Loucy (cell line): ENCODE measurements at regions not wholly inside any gene's neighbourhood (a gene's known extent, or its start where the extent isn't known, plus 50 kb on each side); places are given as distances from the start of the nearest gene placed in this dataset.

Source experiments
- H2AFZ ChIP-seq: fragments of 200-600 bp; sonication (generic); 2 replicates; pipeline ENCODE4 v1.6.0; 2016; ENCODE audit warnings: antibody characterized with exemption, mild to moderate bottlenecking, low read length, moderate library complexity
- H3F3A ChIP-seq: fragments of 200-600 bp; 2 replicates; pipeline ENCODE4 v1.6.0; 2016; ENCODE audit warnings: antibody characterized with exemption, low read depth, mild to moderate bottlenecking
- H3K27me3 ChIP-seq: fragments of 200-600 bp; sonication (generic); 2 replicates; pipeline ENCODE4 v1.6.1; 2014; ENCODE audit warnings: low read length, mild to moderate bottlenecking; ENCODE audit not compliant: insufficient read depth, poor library complexity, severe bottlenecking
- H3K36me3 ChIP-seq: fragments of 200-600 bp; sonication (generic); 2 replicates; pipeline ENCODE4 v1.6.1; 2016; ENCODE audit warnings: low read length; ENCODE audit not compliant: insufficient read depth
- H3K4me1 ChIP-seq: fragments of 200-600 bp; sonication (generic); 2 replicates; pipeline ENCODE4 v1.5.1; 2014; ENCODE audit warnings: low read length, mild to moderate bottlenecking; ENCODE audit not compliant: insufficient read depth, poor library complexity, severe bottlenecking
- H3K4me2 ChIP-seq: fragments of 200-600 bp; sonication (generic); 2 replicates; pipeline ENCODE4 v1.6.0; 2014; ENCODE audit warnings: antibody characterized with exemption, low read length, low read depth, mild to moderate bottlenecking; ENCODE audit not compliant: poor library complexity, severe bottlenecking
- H3K4me3 ChIP-seq: fragments of 200-600 bp; sonication (generic); 2 replicates; pipeline ENCODE4 v1.5.1; 2014; ENCODE audit warnings: low read length, mild to moderate bottlenecking, mixed read lengths; ENCODE audit not compliant: poor library complexity, severe bottlenecking
- H3K79me2 ChIP-seq: fragments of 200-600 bp; sonication (generic); 2 replicates; pipeline ENCODE4 v1.6.1; 2014; ENCODE audit warnings: low read length; ENCODE audit not compliant: insufficient read depth
- H3K9ac ChIP-seq: fragments of 200-600 bp; sonication (generic); 2 replicates; pipeline ENCODE4 v1.6.0; 2014; ENCODE audit warnings: mild to moderate bottlenecking, low read depth, low read length, moderate library complexity; ENCODE audit not compliant: poor library complexity, severe bottlenecking
- H3K9me2 ChIP-seq: fragments of 200-600 bp; sonication (generic); replicated peaks from 2 replicates; pipeline ENCODE4 v1.6.1; 2016; ENCODE audit warnings: low read depth, low read length, mixed read lengths
- H3K9me3 ChIP-seq: fragments of 200-600 bp; sonication (generic); 2 replicates; pipeline ENCODE4 v1.6.1; 2014; ENCODE audit warnings: mild to moderate bottlenecking, antibody characterized with exemption, low read length, low read depth; ENCODE audit not compliant: insufficient read depth
- H4K20me1 ChIP-seq: fragments of 200-600 bp; sonication (generic); 2 replicates; pipeline ENCODE4 v1.6.0; 2014; ENCODE audit warnings: antibody characterized with exemption, low read length, mild to moderate bottlenecking; ENCODE audit not compliant: insufficient read depth, poor library complexity, severe bottlenecking
- EZH2phosphoT487 ChIP-seq: fragments of 200-600 bp; IDR thresholded peaks from 2 replicates; pipeline ENCODE4 v1.6.1; 2018; ENCODE audit warnings: antibody characterized with exemption, mild to moderate bottlenecking, moderate library complexity, borderline replicate concordance
- TF ChIP-seq, protein P1 (sequence below): fragments of 200-600 bp; sonication (generic); conservative IDR thresholded peaks from 2 replicates; pipeline ENCODE4 v1.5.1; 2014; ENCODE audit warnings: mild to moderate bottlenecking, antibody characterized with exemption, low read length

- Histone ChIP-seq H2AFZ (no peak overlapping the region), H3K9ac (no peak overlapping the region), H3K4me3 (no peak overlapping the region), H3K36me3 (no peaks in the 10 kb centered on the region), H3K4me1 (no peaks in the 10 kb centered on the region), H3K4me2 (no peak overlapping the region), H3F3A (no peaks in the 10 kb centered on the region), H4K20me1 (no peaks in the 10 kb centered on the region), H3K27me3 (no peaks in the 10 kb centered on the region), H3K9me3 (no peaks in the 10 kb centered on the region), H3K9me2 (no peaks in the 10 kb centered on the region), H3K79me2 (no peaks in the 10 kb centered on the region)
- TF ChIP-seq EZH2phosphoT487, result no peak
- TF ChIP-seq, protein P1, sequence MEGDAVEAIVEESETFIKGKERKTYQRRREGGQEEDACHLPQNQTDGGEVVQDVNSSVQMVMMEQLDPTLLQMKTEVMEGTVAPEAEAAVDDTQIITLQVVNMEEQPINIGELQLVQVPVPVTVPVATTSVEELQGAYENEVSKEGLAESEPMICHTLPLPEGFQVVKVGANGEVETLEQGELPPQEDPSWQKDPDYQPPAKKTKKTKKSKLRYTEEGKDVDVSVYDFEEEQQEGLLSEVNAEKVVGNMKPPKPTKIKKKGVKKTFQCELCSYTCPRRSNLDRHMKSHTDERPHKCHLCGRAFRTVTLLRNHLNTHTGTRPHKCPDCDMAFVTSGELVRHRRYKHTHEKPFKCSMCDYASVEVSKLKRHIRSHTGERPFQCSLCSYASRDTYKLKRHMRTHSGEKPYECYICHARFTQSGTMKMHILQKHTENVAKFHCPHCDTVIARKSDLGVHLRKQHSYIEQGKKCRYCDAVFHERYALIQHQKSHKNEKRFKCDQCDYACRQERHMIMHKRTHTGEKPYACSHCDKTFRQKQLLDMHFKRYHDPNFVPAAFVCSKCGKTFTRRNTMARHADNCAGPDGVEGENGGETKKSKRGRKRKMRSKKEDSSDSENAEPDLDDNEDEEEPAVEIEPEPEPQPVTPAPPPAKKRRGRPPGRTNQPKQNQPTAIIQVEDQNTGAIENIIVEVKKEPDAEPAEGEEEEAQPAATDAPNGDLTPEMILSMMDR, result no peak
Observed at GRCh38 chr15:46278062-46278461, 643.2 kb downstream of the SQOR start.

DNA sequence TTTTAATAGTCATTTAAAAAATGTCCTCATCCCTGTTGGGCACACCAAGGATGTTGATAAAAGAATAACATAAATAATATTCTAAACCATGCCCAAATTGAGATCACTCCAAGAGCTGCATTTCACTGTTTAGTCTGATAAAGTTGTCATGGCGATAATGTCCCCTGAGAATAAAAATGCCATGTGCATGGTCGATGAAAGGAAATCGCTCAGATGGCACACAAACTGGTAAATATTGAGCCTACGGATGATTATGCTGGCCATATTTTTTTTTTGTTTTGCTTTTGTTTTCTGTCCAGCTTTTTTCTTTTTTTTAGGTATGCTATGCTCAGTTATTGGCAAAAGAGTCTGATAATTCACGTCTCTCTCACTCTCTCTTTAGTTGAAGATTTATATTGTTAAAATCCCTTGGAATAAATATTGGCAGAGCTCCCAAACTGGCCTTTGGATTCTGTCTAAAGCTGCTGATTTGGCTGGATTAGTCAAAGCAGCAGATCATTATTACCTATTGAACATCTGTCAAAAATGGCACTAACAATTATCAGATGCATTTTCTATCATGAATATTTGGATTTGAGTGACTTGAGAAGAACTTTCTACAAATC, 643.8 kb downstream of the SQOR start:
- H4K20me1 ChIP-seq, result no peaks in the 10 kb centered on the region
- H3K4me2 ChIP-seq, result no peak overlapping the region
- H3K79me2 ChIP-seq, result no peaks in the 10 kb centered on the region
- no peaks in the 10 kb centered on the region for H3K36me3 ChIP-seq
- TF ChIP-seq EZH2phosphoT487, result no peak
- no peak overlapping the region for H2AFZ ChIP-seq
- H3K4me1 ChIP-seq, result no peaks in the 10 kb centered on the region
- no peaks in the 10 kb centered on the region for H3K9me2 ChIP-seq
- no peak overlapping the region for H3K9ac ChIP-seq
- H3K4me3 ChIP-seq, result no peak overlapping the region
- no peaks in the 10 kb centered on the region for H3K9me3 ChIP-seq
- H3K27me3 ChIP-seq, result no peaks in the 10 kb centered on the region
- no peaks in the 10 kb centered on the region for H3F3A ChIP-seq

- Histone ChIP-seq H3K4me3 (no peak overlapping the region), H3F3A (no peaks in the 10 kb centered on the region), H2AFZ (no peak overlapping the region), H3K9me2 (no peaks in the 10 kb centered on the region), H3K27me3 (no peaks in the 10 kb centered on the region), H3K79me2 (no peaks in the 10 kb centered on the region), H3K4me2 (no peak overlapping the region), H3K4me1 (no peaks in the 10 kb centered on the region), H3K9me3 (no peaks in the 10 kb centered on the region), H3K36me3 (no peaks in the 10 kb centered on the region), H4K20me1 (no peaks in the 10 kb centered on the region), H3K9ac (no peak overlapping the region)
- TF ChIP-seq EZH2phosphoT487, result no peak
- TF ChIP-seq, protein P1, result peak; percentile 36
Observed at GRCh38 chr15:46280762-46281542, 646.1 kb downstream of the SQOR start.
